Right hindlimb (tissue), 1 donor: ENCODE measurements at regions not wholly inside any gene's neighbourhood (a gene's known extent, or its start where the extent isn't known, plus 50 kb on each side); places are given as distances from the start of the nearest gene placed in this dataset.

Source experiments
- DNase-seq: peaks from one replicate; pipeline ENCODE4 v3.0.0-alpha.2; 2018

DNA sequence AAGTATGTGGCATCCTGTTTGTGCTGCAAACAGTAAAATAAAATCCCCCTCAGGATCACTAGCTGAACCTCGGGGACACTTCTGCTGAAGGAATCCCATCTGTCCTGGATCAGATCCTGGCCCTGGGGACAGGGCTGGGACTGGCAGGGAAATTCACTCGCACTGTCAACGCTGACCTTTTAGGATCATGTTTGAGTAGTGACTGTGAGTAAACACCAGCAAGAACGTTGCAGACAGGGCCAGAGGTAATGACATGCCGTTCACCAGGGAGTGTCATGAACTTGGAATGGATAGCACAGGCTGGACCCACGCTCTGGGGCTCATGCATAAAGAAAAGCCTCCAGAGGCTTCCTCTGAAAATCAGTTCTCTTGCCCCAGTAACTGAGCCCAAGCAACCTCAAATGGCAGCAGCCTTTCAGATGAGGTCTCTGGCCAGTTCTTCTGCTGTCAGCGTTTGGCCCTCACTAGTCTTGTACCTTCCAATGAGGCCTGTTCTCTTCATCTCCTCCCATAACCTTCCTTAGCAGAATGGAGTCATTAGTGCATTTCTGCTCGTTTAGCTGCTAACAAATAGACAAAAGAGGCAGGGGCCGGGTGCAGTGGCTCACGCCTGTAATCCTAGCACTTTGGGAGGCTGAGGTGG, 51.0 kb upstream of the BARX2 start:
- no peak for DNase-seq

DNA sequence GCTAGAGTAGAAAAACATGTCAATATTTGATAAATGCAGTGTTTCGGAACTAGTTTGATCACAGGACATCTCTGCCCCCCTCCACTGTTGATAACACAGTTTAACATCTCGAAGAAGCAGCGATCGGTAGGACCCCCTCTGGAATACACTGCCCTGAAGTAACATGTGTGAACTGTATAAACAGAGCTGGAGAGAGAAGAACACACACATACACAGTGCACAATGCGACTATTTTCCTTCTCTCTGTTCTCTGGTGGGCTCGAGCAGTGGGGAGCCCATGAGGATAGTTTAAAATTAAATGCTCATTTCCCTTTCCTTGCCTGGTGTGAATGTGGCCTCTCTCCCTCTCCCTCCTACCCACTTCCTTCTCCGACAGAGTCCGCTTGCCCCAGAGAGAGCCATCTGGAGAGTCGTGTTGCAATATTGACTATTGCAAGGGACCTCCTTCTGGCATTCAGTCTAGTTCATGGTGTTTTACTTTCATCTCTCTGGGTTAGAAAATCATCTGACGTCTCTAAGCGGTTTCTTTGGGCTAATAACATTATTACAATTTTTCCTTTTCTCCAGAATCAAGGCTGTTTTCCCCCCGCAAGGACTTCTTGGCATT, 51.6 kb upstream of the BARX2 start:
- DNase-seq: peak; percentile 28

DNA sequence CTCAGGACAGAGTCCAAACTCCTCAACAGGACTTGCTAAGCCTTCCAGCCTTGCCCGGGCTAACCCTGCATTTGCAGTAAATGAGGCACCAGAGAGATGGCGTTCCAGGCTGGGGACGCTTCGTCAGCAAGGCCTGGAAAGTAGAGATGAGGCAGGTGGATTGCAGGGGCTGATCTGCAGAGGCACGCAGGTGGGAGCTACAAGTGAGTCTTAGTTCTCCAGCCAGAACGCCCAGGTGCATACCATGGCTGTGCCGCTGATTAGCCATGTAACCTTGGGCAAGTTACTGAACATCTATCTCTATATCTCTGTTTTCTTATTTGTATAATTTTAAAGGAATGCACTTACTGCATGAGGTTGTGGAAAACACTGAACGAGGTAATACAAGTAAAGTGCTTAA, 52.7 kb upstream of the BARX2 start:
- DNase-seq: no peak

DNA sequence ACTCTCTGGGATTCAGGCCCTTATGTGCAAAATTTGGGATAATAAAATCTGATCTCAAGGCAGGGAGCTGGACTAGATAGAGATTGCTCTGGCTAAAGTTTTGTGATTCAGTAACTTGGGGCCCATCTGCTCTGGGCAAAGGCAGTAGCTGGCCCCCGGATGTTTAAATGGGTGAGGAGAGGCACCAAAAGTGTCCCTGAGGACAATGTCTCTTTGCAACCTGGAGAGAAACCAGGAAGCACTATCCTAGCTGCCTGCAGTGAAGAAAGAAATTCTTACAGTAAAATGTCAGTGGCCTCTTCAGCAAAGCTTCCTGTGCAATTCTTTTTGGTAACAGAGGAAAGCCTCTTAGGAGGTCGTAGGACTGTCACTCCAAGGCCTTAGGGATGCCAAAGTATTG, 54.6 kb upstream of the BARX2 start:
- DNase-seq: no peak

DNA sequence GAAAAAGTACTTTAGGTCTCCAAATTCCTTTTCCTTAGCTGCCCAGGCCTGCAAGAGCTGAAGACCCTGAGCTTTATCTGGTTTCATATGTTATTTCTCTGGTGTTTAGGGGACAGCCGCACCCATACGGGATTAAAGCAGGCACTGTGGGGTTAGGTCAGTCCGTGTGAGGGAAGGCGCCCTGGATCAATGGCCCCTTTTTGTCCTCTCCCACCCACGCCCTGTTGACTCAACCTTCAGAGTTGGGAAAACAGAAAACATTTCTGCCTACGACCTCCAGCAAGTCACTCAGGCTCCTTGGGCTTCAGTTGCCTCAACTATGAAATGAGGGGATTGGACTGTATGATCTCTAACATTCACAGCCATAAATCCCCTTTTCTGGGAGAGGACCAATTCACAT, 55.2 kb upstream of the BARX2 start:
- DNase-seq: no peak

DNA sequence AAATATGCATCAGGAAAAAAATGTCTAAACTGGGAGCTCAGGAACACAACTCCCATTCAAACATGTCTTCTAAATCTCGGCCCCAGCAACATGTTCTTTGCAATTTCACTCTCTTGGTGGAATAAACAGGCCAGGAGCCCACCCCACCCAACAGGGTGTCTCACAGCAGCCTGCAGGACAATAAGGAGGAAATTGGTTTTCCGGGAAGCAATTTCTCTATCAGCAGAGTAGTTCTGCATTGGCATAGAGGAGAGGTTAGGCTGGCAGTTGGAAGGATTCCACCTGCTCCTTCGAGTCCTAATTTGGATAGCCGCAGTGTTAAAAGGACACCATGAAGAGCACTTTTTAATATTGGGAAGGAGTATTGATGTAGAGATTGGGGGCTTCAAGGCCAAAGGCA, 55.9 kb upstream of the BARX2 start:
- no peak for DNase-seq

DNA sequence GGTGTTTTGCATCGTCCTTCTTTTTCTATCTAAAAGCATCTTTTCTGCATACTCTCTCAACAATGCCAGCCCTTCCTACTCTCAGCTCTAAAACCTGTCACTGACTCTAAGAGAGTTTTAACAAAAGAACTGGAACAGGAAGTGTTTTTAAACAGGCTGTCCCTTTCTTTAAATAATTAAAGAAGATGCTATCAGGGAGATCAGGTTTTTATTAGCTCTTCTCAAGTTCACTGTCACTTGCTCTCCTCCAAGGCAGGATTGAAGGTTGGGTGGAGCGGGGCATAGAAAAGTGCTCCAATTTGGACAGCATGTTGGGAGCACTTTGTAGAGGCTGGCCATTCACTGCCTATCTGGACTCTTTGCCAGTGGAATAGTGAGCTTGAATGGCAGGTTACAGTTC, 56.4 kb upstream of the BARX2 start:
- DNase-seq: no peak

DNA sequence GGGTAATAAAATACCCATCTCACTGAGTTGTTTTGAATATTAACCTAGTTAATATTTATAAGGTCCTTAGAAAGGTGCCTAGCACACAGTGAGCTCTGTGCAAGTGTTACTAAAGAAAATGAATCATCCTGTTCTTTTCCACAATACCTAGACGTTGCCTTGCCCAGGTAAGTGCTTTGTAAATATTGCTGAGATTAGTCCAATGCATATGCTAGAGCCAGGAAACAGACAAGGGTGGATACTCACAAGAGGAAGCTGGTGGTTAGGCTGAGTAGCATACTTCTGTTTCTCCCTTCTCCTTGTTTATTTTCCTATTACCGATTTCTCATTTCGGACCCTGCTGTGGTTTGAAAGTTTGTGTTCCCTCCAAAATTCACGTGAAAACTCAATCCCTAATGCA, 58.1 kb upstream of the BARX2 start:
- DNase-seq: no peak

DNA sequence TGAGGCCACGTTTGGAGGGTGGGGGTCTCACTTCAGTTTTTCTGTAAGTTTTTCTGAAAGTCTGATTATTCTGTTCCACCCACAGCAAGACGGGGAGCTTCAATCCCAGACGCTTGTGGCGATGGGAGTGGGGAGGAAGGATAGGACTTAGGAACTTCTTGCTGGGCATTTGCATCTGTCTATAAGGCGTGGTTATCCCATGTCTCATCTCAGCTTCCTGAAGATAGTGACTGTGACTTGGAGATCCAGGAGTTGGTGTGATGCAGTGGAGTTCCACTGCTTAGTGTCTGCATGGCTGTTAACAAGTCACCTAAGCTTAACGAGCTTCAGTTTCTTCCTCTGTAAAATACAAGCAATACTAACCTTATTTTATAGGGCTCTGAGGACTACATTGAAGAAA, 58.9 kb upstream of the BARX2 start:
- DNase-seq: no peak

DNA sequence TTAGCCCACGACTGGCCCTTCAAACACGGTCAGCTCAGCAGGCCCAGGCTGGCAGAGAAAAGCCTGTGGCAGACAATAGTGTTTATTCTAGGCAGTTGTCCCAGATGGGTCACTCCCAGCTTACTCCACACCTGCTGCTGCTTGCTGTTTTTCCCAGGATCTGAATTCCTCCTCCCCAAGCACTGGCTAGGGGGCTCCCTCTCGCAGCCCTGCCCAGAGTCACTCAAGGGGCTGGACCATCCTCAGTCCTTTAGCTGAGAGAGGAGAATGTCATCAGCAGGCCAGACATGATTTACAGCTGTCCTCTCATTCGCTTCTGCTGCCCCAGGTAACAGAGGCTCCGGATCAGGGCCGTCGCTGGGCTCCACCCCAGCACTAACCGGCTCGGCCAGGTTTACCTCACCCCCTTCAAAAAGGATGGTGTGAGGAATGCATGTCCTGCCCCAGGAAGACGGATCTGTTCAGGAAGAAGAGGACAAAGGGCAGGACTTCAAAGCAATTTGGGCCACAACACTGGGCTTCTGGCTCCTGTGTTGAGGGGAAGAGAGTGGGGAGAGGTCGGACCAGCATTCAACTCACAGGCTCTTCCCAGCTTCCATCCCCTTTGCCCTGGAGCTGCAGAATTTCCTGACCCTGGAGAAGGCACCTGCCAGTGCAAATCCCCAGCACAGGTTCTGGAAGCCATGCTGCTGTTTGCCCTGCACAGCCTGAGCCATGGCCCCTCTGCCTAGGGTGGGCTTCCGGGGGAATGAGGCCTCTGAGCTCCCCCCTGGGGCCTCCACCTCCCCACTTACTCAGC, 59.7 kb upstream of the BARX2 start:
- DNase-seq: no peak

DNA sequence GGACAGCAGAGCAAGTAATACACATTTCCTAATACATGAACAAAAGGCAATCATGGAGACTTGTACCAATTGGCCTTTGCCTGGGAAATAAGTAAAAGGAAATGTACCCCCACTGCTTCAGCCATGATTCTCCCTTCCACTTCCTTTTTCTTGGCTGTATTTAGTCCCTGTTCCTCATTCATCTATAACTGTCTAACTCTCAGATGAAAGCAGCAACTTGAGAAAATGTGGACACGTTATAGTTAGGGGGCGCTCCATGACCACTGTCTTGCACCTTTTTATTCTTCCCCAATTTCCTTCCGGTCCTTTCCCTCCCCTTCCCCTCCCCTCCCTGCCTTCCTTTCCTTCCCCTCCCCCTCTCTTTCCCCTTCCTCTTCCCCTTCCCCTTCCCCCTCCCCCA, 61.3 kb upstream of the BARX2 start:
- DNase-seq: no peak

DNA sequence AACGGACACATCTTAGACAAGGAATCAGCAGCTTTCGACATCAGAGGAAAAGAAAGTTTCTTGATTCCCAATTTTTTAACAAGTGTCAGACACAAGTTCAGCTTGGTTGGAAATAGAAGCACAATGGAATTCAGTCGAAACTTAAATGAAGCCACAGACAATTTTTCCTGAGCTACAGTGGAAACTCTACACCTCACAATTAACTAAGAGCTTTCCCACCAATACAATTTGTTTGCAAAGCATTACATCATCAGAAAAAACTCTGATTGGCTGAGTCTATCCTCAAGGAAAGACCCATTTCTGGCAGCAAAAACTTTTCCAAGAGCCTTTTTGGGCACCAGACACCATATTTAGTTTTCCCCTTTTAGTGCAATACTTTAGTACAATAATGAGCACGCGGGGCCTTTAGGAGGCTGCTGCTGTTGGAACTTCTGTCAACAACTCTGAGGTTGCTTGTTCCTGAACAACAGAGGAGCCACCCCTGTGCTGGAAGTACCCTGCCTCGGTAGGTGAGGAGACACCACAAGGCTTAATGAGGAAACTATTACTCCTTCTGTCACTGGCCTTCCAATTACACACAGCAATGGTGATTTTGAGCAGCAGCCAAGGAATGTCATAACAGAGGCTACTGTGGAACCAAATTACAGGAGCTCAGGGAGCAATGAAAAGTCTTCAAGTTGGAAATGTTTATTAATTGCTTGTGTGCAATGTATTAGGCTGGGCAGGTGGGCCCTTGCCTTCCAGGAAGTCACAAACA, 61.9 kb upstream of the BARX2 start:
- DNase-seq: peak; percentile 50

DNA sequence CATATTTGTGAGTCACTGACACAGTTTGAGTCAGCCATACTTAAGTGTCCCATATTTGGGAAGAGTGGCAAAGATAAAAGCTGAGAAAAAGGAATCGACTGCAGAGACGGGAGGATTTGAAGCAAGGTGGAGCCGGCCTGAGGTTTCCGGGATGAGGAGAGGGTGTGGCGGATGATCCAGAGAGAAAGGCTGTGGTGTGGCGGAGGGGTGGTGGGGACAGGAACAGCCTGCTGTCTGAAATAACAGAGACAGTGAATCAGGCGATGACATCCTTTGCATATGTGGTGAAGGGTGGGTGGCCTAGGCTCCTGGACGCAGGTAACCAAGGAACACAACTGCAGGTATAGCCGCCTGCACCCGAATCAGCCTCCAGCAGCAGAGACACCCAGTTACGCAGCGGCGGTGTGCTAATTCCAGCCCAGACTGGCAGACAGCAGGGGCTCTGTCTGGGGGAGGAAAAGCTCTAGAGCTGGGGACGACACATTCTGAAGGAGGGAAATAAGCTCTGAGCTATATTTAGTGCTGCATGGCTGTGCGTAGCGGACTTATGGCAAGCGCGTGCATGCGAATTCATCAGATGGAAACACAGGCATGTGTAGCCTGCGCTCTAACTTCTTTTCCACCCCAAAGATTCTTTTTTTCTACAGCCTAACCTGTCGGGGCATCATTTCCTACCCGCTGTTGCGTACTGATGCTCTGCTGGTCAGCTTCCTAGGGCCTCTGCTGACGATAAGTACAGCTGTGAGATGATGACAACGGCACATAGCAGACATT, 62.7 kb upstream of the BARX2 start:
- DNase-seq: peak; percentile 63

DNA sequence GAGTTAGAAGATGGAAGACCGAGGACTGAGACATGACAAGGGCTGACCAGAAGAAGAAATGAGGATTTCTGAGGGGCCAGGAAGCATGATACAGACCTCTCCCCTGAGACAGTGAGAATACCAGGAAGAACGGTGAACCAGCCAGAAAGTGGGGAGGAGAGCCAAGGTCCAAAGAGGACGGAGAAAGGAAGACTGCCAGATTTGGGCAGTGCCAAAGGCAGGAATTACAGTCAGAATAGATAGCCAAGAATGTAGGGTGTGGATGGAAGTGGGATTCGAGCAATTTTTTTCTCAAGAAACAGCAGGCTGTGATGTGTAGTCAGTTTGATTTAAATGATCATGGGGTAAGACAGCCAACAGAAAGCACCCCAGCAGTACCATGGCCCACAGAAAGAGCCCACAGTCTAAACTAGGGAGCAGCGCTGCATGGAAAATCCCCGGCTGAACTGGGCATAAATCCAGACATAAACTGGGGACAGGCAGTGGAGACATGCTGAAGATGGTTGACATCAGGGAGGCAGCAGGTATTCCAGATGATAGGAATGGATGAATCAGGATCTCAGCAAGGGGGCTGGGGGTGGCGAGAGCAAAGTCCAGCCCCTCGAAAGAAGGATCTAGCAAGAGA, 67.3 kb upstream of the BARX2 start:
- DNase-seq: no peak

DNA sequence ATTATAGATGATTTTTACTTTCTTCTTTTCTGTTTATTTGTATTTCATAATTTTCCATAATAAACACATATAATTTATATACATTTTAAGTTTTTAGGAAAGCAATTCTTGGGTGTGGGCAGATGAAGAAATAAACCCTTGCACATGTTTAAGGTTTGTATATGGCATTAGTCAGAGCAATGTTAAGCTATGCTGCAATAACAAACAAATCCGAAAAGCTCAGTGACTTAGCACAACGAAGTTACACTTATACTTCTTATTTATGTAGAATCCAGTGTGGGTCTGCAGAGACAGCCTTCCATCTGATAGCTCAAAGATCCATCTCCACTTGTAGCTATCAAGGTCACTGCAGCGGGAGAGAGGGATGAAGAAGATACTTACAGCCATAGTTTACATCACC, 68.5 kb upstream of the BARX2 start:
- no peak for DNase-seq

DNA sequence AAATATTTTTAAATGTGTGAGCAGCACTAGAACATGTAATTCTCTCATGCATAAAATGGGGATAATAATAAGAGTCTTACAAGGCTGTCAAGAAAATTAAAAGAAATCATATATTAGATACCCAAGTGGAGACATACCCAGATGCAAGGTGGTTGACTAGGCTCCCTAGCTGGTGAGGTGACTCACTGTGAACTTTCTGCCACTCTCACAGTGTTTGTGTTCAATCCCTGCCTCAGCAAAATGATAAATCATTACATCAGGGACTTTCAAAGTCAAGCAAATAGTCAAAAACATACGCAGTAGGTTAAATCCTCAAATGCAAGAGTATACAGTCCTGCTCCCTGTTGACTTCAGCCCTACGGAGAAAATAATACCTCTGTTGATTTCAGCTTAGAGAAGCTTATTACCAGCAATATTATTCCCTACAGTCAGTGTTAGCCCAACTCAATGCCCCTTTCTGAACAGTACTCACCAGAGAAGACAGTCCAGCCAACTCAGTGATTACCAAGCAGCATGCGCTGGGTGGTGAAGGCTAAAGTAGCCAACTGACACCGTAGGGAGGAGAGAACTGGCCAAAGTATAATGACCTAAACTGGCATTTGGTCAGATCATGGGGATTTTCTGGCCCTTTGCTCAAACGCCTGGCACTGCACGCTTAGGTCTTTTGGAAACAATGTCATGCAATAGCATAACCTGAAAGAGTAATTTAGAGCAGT, 73.1 kb upstream of the BARX2 start:
- no peak for DNase-seq

DNA sequence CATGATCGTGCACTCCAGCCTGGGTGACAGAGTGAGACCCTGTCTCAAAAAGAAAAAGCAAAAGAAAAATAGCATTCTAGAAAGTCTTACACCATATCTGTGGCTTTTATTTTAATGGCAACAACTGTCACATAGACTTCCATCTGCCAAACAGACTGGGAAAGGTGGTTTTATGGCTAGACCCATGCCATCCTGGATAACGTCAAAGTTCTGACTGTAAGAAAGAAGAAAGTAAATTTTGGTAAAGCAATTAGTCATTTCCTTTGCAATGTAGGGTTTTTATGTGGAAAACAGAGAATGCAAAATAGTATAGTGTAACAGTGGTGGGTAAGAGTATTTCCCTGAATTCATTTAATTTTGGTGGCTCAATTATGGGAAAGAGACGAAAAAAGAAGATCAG, 75.5 kb upstream of the BARX2 start:
- DNase-seq: no peak

DNA sequence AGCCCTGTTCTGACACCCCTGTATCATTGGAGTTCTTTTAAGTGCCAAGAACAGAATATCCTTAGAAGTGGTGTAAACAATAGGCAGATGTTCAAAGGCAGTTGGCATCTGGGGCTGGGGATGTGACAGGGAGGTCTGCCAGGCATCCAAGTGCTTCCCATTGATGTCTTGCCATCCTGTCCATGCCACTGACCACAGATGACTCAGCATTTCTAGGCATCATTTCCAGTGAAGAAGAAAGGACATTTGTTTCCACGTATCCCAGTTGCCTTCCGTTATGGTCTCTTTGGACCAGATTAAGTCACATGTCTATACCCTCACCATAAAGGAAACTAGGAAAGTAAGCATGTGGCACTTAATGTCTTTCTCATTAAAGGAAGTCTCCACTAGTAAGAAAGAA, 76.7 kb upstream of the BARX2 start:
- DNase-seq: no peak

DNA sequence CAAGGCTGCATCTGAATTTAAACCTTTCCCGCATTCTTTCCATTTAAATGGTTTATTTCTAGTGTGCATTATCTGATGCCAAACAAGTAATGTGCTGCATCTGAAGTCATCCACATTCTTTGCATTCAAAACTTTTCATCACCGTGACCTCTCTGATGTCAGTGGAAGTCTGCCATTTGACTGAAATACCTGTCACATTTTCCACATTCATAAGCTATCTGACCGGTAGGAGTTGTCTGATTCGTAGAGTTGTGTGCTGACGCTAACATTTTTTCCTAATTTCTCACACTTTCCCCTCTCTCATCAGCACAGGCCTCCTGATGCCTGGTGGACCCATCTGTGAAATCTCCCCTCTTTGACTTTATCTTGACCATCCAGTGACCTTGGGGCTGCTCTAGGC, 79.9 kb upstream of the BARX2 start:
- no peak for DNase-seq

DNA sequence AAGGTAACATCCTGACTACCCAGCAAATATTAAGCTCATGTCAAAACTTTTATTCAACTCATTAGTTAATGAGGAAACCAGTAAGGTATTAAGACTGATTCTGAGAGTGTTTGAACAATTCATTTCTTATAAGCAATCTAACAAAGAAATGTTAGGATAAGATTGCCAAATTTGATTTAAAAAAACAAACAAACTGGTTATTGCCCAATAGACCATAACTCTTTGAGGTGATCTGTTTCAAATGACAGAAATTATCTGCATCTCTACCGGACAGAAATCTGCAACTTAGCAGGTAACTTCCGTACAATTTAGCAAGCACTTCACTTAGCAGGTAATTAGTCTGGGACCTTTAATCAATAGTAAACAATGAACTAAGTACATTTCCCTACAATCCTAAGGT, 82.9 kb upstream of the BARX2 start:
- DNase-seq: no peak

DNA sequence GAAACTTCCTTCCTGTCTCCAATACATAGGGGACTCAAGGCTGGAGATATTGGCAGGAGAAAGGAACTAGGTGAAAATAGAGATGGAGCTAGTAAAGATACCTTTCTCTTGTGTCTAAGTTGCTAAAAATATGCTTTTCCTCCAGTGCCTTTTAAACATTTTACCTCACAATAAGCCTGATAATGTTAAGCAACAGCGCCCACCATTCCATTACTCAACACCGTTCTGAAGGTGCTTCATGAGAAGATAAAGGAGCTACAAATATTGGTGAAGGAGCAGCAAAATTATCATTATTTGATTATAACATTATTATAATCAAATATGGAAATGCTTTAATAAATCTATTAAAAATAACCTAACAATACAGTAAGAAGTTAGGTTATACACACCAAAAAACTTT, 83.6 kb upstream of the BARX2 start:
- DNase-seq: no peak

DNA sequence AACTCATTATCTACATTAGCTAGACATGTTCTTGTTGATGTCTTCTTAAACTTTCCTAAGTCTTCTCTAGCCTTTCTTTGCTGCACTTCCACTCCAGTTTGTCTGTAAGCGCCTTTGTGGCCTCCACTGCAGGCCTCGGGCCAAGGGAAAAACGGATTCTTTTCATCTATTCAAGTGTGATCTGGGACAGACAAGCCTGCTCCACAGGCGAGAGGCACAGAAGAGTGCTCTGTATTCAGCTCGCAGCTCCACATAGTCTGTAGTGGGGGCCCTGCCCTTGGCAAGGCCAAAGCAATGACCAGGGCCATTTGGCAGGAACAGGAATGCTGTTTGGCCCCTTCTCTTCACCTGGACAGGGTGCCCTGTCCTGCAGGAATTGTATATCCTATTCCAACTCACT, 84.1 kb upstream of the BARX2 start:
- DNase-seq: peak; percentile 54
